ENCODE measurements at regions not wholly inside any gene's neighbourhood (a gene's known extent, or its start where the extent isn't known, plus 50 kb on each side); places are given as distances from the start of the nearest gene placed in this dataset.

GRCh38 chr13:64755961-64756360 is 2474.2 kb downstream of the PCDH9 start:
- H3K4me1 ChIP-seq (ENCODE audit: control insufficient read depth, insufficient read depth, low read length) = no peaks in the 10 kb centered on the region; the same call in 1 of the 2 replicates
- DNase-seq = no peak
- H3K79me1 ChIP-seq (ENCODE audit: low read depth in 1 of 2, low read length in 2 of 2) = no peaks in the 10 kb centered on the region
- WGBS, 2 experiments (ENCODE audit: extremely low coverage in 2 of 2, insufficient read length in 1 of 2) = 86% methylated on average over 3 of the region's 3 CpGs; no CpG with 5 or more reads in 1 of the 2 experiments
- H3K14ac ChIP-seq (replicated peaks; ENCODE audit: low read depth, low read length) = no peak overlapping the region
- no peaks in the 10 kb centered on the region for H3K36me3 ChIP-seq (ENCODE audit: control insufficient read depth, insufficient read depth, low read length)
- no peak overlapping the region for H4K5ac ChIP-seq (ENCODE audit: low read depth, low read length)
- no peaks in the 10 kb centered on the region for H3K27me3 ChIP-seq (ENCODE audit: control insufficient read depth, insufficient read depth, low read length)
- no peak overlapping the region for H3K4me3 ChIP-seq (ENCODE audit: insufficient read depth, low read depth, low read length)
- no peak overlapping the region for H3K27ac ChIP-seq (ENCODE audit: insufficient read depth, low read length)
- no peak overlapping the region for H2AFZ ChIP-seq (replicated peaks; ENCODE audit: low read length, poor library complexity)
- no peak for ATAC-seq (ENCODE audit: low read depth)
- no peak overlapping the region for H2AK5ac ChIP-seq (ENCODE audit: low read depth, low read length)
- H3K9me1 ChIP-seq (ENCODE audit: insufficient read depth, low read length) = no peaks in the 10 kb centered on the region
- H3K23ac ChIP-seq (ENCODE audit: low read depth, low read length) = no peak overlapping the region
- H4K91ac ChIP-seq (ENCODE audit: insufficient read depth, low read depth, low read length) = no peak overlapping the region
- H2AK9ac ChIP-seq (replicated peaks; ENCODE audit: low read depth, low read length, poor library complexity) = no peak overlapping the region
- no peak overlapping the region for H2BK120ac ChIP-seq (ENCODE audit: low read depth, low read length)
- H4K8ac ChIP-seq (ENCODE audit: low read depth in 2 of 2, low read length in 2 of 2) = no peak overlapping the region
- H3K9ac ChIP-seq (ENCODE audit: low read depth, low read length) = no peak overlapping the region
- CTCF ChIA-PET = interaction anchor here (0.6 kb wide), 1 partner anchor 20 kb away, joined by 4 read pairs; no protein-coding TSS in a partner anchor
- H2BK5ac ChIP-seq (ENCODE audit: low read depth, low read length, poor library complexity, severe bottlenecking) = no peak overlapping the region
- no peak overlapping the region for H2BK20ac ChIP-seq (ENCODE audit: low read depth, low read length)
- no peaks in the 10 kb centered on the region for H3K9me3 ChIP-seq (ENCODE audit: control insufficient read depth, insufficient read depth, low read length)
- H2BK15ac ChIP-seq (ENCODE audit: low read depth, low read length) = no peak overlapping the region
- BruUV-seq (replicated peaks) = no TSS peak
- H3K4ac ChIP-seq (ENCODE audit: low read depth, low read length) = no peak overlapping the region
- dilution Hi-C loops (cut with HindIII; ENCODE audit: low sequenced_read_pairs, unreplicated experiment) (no loop called here), in situ Hi-C loops (cut with MboI; ENCODE audit: low sequenced_read_pairs) (no loop called here), intact Hi-C loops (cut with micrococcal nuclease) (loop anchor here (5.0 kb wide), 1 partner anchor 676 kb away; no protein-coding TSS in a partner anchor)
- POLR2A ChIA-PET (ENCODE audit: unreplicated experiment) = no interaction called here
- no peak overlapping the region for H3K18ac ChIP-seq (ENCODE audit: low read depth, low read length)
- no peaks in the 10 kb centered on the region for H4K20me1 ChIP-seq (ENCODE audit: insufficient read depth, low read length)
- TF ChIP-seq RFX5 (IDR thresholded peaks at IDR 0.05; ENCODE audit: low read depth, low read length) (no peak), RAD21 (IDR thresholded peaks at IDR 0.05; ENCODE audit: low read length) (no peak), FOS (IDR thresholded peaks at IDR 0.05; ENCODE audit: low read depth, low read length) (no peak), MXI1 (IDR thresholded peaks at IDR 0.05; ENCODE audit: borderline replicate concordance, low read depth, low read length) (no peak)
- H3K4me2 ChIP-seq (ENCODE audit: low read depth, low read length) = no peak overlapping the region
- H3K56ac ChIP-seq (ENCODE audit: extremely low read depth, insufficient read depth, low read length) = no peak overlapping the region
